Heart right ventricle (tissue), 16 donors: ENCODE measurements at regions not wholly inside any gene's neighbourhood (a gene's known extent, or its start where the extent isn't known, plus 50 kb on each side); places are given as distances from the start of the nearest gene placed in this dataset.

Experiments used
- ATAC-seq, 8 donors: fragments of 200-7000 bp; cut with Tn5 transposase; one replicate each; pipeline ENCODE4 v1.9.1; 2020; ENCODE audit warnings: mild to moderate bottlenecking in 8 of 8, moderate library complexity in 8 of 8, moderate number of reproducible peaks in 1 of 8
- DNase-seq, 2 donors: peaks; one replicate each; pipeline ENCODE4 v3.0.0-alpha.2; 2020
- H3K27ac ChIP-seq, 10 donors: fragments of 200-600 bp; sonication (generic) in 2 of 10; one replicate each; pipeline versions ENCODE4 v1.5.0 to v1.8.0; 2020 to 2022; ENCODE audit warnings: mild to moderate bottlenecking in 3 of 10
- H3K27me3 ChIP-seq, 7 donors: fragments of 200-600 bp; one replicate each; pipeline ENCODE4 v1.8.0; 2021 to 2022; ENCODE audit warnings: mild to moderate bottlenecking in 2 of 7
- H3K36me3 ChIP-seq, 9 donors: fragments of 200-600 bp; sonication (generic) in 1 of 9; one replicate each; pipeline versions ENCODE4 v1.5.0 to v1.8.0; 2020 to 2022; ENCODE audit warnings: mild to moderate bottlenecking in 2 of 9
- H3K4me1 ChIP-seq, 9 donors: fragments of 200-600 bp; sonication (generic) in 1 of 9; one replicate each; pipeline versions ENCODE4 v1.5.0 to v1.8.0; 2020 to 2022; ENCODE audit warnings: mild to moderate bottlenecking in 4 of 9
- H3K4me3 ChIP-seq, 10 donors: fragments of 200-600 bp; sonication (generic) in 2 of 10; one replicate each; pipeline versions ENCODE4 v1.5.0 to v1.8.0; 2020 to 2022; ENCODE audit warnings: mild to moderate bottlenecking in 7 of 10, moderate library complexity in 2 of 10
- H3K9me3 ChIP-seq, 11 donors: fragments of 200-600 bp in 10 of 11; sonication (generic) in 2 of 11; one replicate each; pipeline versions ENCODE4 v1.5.0 to v1.8.0; 2013 to 2022; ENCODE audit warnings: mild to moderate bottlenecking in 2 of 11, control low read depth in 1 of 11, moderate library complexity in 1 of 11
- CTCF ChIP-seq, 9 donors: fragments of 200-600 bp; sonication (generic) in 2 of 9; IDR thresholded peaks; one replicate each; pipeline versions ENCODE4 v1.5.0 to v1.8.0; 2021 to 2022; ENCODE audit warnings: antibody characterized with exemption in 9 of 9, mild to moderate bottlenecking in 5 of 9, moderate library complexity in 1 of 9
- WGBS, 2 donors: extraction: QIAGEN DNeasy Blood & Tissue Kit; methylation state at CpG; one replicate each; pipeline ENCODE4 v1.1.7; 2013; ENCODE audit warnings: inconsistent platforms in 1 of 2; 5-methylcytosine and 5-hydroxymethylcytosine counted together
- intact Hi-C, 10 donors: fragments of 100-400 bp; cut with DNase I; formaldehyde crosslinking; loops; one replicate each; pipeline versions ENCODE4 v1.11.1 to v1.14.2; 2022
- donor health status: Arrhythmogenic right ventricular cardiomyopathy.
- donor health status: ischemic (EF 13 %, LVEDD 7.1; RV severe dilation, severe dysfunction).
- donor health status: healthy with polysubstance abuse.
- donor health status: DM: no; HTN: yes; CAD: no.
- donor health status: DM: no; HTN: no; CAD: no.
- donor health status: ischemic (EF 25% LVEDD 6.9; RV normal size, moderate dysfunction).
- donor health status: ischemic (EF 25% LVEDD 5.7; RV mildly dilated, moderate dysfunction).
- donor health status: healthy.
- donor health status: DM: yes; HTN: yes; CAD: no.
- donor health status: Ischemic cardiomyopathy.
- donor health status: ischemic (EF 35%, LVEDD 5.7; RV mildly dilated, moderate dysfunction).
- donor health status: nonischemic (EF 11% LVEDD 7.7; RV severe dilation, severe dysfunction).
- donor health status: DM: yes; HTN: yes; CAD: no.
- donor health status: PGD.
- donor health status: ischemic (EF 29% LVEDD 5.4; RV normal size, mild dysfunction).
- donor health status: nonischemic (EF 23%, LVEDD 6.1; RV moderate dilation, normal function).

- 76 to 88% methylated on average over 1 of the region's 1 CpG for WGBS, 2 donors
- Histone ChIP-seq H3K4me3 (no peak overlapping the region), H3K9me3 (peaks cover 0 to 8% (median 0%) of the 10 kb centered on the region in 11 donors), H3K27me3 (no peaks in the 10 kb centered on the region), H3K4me1 (no peaks in the 10 kb centered on the region), H3K36me3 (no peaks in the 10 kb centered on the region), H3K27ac (no peak overlapping the region)
- ATAC-seq (no peak), DNase-seq (no peak)
- intact Hi-C loops: no loop called here
- no peak for TF ChIP-seq CTCF (IDR thresholded peaks at IDR 0.05)
Measured at GRCh38 chr3:18870074-18870640, 278.2 kb upstream of the KCNH8 start.

- Histone ChIP-seq H3K27me3 (no peaks in the 10 kb centered on the region), H3K36me3 (no peaks in the 10 kb centered on the region), H3K27ac (no peak overlapping the region), H3K4me1 (no peaks in the 10 kb centered on the region), H3K4me3 (no peak overlapping the region), H3K9me3 (peaks cover 0 to 8% (median 0%) of the 10 kb centered on the region in 11 donors)
- ATAC-seq: no peak
- no peak for TF ChIP-seq CTCF (IDR thresholded peaks at IDR 0.05)
- intact Hi-C loops: no loop called here
- DNase-seq: no peak
- WGBS, 2 donors: 80 to 84% methylated on average over 4 of the region's 4 CpGs
Measured at GRCh38 chr3:18868911-18869689, 279.2 kb upstream of the KCNH8 start.

DNA sequence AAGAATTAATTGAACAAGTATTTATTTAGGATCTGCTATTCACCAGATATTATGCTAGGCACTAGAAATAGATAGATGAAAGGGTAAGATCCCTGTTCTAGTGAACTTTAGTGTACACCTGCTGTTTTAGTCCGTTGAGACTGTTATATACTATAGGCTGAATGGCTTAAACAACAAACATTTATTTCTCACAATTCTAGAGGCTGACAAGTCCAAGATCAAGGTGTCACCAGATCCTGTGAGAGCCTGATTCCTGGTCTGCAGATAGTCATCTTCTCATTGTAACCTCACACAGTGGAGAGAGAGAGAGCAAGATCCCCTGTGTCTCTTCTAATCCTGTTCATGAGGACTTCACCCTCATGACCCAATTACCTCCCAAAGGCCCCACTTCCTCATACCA lies 281.4 kb upstream of the KCNH8 start:
- Histone ChIP-seq H3K4me3 (no peak overlapping the region), H3K27me3 (no peaks in the 10 kb centered on the region), H3K36me3 (no peaks in the 10 kb centered on the region), H3K4me1 (no peaks in the 10 kb centered on the region), H3K27ac (no peak overlapping the region), H3K9me3 (peaks cover 0 to 4% (median 0%) of the 10 kb centered on the region in 11 donors)
- DNase-seq (no peak), ATAC-seq (no peak)
- WGBS, 2 donors: 55 to 86% methylated on average over 1 of the region's 1 CpG
- no peak for TF ChIP-seq CTCF (IDR thresholded peaks at IDR 0.05)
- intact Hi-C loops: no loop called here

GRCh38 chr3:18864933-18865731 lies 283.2 kb upstream of the KCNH8 start:
- H3K9me3 ChIP-seq: no peaks in the 10 kb centered on the region
- no peak overlapping the region for H3K27ac ChIP-seq
- no peaks in the 10 kb centered on the region for H3K4me1 ChIP-seq
- H3K4me3 ChIP-seq: no peak overlapping the region
- intact Hi-C loops: no loop called here
- H3K36me3 ChIP-seq: no peaks in the 10 kb centered on the region
- no peak for DNase-seq
- 80 to 83% methylated on average over 3 of the region's 3 CpGs for WGBS, 2 donors
- H3K27me3 ChIP-seq: no peaks in the 10 kb centered on the region
- no peak for ATAC-seq
- TF ChIP-seq CTCF (IDR thresholded peaks at IDR 0.05): no peak
